SHP77 (cell line): ENCODE measurements at regions not wholly inside any gene's neighbourhood (a gene's known extent, or its start where the extent isn't known, plus 50 kb on each side); places are given as distances from the start of the nearest gene placed in this dataset.
"Not testable (repeated sequence)": the region's sequence is repeated elsewhere in the genome, so short reads cannot be mapped to it uniquely, and the experiment has no call there.

Source experiments
- DNase-seq, 2 experiments: peaks; one replicate each; lab custom pipeline; 2025; lab: John Stamatoyannopoulos, UW

- no peak for DNase-seq
These were observed 71.4 kb downstream of the TLR4 start for GRCh38 chr9:117775591-117775990.

- no peak for DNase-seq
These were observed 73.6 kb downstream of the TLR4 start for GRCh38 chr9:117777823-117778222.

- DNase-seq, result no peak
These were observed 75.6 kb downstream of the TLR4 start for GRCh38 chr9:117779760-117780159.

- peak; percentile 40 to 61 for DNase-seq
These were observed 79.0 kb downstream of the TLR4 start for GRCh38 chr9:117782931-117783788.

DNA sequence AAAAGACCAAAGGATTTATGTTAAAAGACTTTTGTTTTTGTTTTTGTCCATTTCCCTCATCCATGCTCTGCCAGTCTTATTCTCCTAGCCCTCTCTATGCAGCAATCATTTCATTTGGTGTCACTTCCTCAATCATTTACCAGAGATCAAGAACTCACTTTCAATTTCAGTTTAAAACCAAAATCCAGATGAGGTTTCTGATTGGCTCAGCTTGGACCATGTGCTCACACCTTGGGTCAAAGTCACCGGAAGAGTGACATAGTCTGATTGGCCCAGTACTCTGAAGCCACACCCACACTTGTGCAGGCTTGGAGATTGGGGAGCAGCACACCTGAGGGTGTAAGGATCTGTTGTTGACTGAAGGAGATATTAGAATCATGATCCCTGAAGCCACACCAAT, 79.6 kb downstream of the TLR4 start:
- no peak for DNase-seq

- no peak for DNase-seq
These were observed 80.8 kb downstream of the TLR4 start for GRCh38 chr9:117784996-117785395.

DNA sequence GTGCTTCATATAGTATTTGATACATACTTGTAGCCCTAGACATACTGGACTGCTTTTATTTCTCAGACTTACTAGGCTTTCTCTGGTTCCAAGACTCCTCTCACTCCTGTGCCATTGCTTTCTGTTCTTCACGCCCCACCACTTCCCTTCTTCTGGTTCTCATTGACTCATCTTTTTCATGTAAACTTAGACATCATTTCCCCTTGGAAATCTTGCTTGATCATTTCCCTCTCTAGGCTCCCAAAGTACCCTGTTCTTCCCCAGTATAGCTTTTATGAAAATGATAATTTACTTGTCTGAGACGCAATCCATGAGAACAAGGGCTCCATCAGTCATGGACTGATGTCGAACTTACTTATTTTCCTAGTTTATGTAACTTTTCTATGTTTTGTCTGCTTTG, 83.5 kb downstream of the TLR4 start:
- no peak for DNase-seq

DNA sequence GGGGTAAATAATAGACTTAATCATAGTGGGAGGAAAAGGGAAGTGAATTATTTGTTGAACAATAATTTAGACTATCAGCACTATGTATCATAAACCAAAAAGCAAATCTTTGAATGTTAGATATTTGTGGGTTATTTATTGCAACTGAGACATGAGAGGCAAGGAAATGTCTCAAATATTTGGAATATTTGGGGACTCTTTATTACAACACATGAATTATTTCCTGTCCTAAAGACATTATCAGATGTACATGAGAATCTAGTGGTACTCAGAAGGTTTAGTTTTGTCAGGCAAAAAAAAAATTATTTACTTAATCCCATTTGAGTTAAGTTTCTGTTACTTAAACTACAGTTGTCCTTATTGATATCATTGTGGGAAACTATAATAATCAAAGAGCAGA, 91.1 kb downstream of the TLR4 start:
- DNase-seq, result no peak

DNA sequence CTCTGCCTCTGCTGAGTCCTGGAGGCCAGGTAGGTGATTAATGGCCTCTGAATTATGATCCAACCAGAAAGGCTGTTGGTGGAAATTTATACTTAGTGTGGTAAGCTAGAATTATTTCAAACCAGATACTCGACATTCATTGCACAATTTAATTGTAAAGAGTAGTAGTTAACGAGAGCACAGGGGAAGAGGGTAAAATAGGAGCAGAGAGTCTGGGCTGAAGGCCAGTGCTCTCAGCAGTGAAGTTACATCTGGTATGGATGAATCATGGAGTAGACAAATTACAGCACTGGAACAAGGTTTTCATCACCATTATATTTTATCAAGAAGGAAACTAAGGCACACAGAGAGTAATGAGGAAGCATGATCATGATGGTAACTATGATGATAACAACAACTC, 92.5 kb downstream of the TLR4 start:
- DNase-seq, result no peak

- no peak for DNase-seq
These were observed 96.2 kb downstream of the TLR4 start for GRCh38 chr9:117800389-117800788.

DNA sequence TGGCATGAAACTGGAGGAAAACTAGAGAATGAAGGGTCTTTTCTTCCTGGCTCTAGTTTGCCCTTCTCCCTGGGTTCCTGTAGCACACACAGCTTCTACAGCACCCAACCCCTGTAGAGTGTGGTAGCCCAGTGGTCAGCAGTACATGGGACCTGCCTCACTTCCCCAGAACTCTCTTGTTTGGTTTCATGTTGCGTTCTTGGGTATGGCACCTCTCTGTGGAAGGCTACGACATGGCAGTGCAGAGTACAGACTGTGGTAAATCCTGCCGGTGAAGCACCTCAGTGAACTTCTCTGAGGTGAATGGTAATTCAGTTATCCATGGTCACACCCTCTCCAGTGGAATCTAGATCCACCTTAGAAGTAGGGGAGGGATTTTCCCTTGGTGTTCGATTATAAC, 105.5 kb downstream of the TLR4 start:
- DNase-seq, result no peak

GRCh38 chr9:117815315-117815714, 111.1 kb downstream of the TLR4 start:
- DNase-seq, result no peak

GRCh38 chr9:117815948-117816347, 111.7 kb downstream of the TLR4 start:
- no peak for DNase-seq

DNA sequence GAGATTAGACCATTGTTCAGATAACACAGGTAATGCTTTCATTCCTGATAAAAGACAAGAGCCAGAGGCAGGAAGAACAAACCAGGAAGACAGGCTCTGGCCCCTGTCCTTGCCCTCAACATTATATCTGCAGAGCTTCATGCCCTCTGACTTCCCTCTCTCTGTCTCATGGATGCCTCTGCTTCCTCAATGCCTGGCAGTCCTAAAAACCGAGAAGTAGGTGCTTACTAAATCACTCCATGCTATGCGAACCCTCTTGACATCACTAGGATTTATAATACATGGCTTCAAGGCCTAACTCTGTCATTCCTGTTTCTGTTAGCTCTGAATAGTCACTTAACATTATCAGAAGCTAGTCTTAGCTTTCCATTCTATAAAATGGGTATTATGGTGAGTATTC, 117.8 kb downstream of the TLR4 start:
- no peak for DNase-seq

DNA sequence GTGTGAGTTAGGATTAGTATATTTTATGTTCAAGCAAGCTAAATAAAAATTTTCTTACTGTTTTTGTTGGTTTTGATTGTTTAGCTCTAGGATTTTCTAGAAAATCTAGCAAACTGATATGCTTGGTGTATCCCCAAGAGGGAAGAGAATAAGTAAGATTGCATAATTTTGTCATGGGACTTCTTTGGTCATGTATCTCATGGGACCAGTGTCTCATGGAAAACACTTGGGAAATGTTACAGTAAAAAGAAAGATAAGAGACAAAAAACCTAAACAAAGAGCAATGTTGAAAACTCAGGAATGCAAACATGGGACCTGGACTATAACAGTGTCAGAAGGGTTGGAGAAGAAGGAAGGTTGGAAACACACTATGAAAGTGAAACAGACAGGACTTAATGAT, 119.4 kb downstream of the TLR4 start:
- DNase-seq, result no peak

DNA sequence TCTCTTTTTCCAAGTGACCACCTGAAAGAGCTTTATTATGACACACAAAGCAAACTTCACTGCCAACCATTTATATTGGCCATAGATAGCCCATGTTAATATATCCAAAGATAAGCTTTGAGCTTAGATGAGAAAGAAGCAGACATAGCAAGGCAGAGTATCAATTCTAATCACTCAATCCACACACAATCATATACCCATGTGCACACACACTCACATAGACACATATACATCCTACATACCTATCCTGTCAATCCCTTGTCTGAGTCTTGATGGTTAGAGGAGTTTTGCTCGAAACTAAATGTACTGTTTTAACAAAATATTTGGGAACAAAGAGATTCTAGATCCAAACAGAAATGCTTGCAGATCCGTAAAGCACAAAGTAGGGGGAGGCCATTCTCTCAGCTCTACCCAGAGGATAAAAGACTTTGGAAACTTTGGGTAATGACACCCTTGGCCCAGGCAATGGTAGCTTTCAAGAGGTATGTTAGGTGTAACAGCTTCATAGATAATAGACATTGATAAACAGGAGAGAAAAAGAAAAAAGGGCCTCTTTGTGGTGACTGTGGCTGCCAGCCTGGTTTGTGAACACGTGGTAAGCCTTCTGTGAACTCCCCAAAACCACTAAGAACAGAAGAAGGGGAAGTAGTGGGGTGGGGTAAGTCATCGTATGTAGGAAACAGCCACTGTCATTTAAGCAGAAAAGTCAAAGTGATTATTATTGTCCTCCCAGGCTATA, 121.6 kb downstream of the TLR4 start:
- no peak for DNase-seq

DNA sequence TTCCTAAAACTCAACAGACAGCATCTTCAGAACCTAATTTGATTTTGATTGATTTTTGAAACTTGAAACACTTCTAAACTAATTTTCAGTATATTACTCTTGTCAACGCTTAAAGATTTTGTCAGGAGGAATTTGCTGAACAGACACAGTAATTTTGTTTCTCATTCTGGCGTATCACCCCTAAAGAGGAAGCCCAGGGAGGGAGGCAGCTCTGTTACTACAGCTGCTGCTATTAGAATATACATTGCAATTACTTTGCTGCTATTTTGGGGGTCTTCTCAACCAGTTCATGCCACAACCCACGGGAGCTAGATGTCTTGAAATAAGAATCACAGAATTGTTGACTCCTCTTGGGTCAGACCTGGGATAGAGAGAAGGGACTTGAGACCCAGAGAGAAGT, 122.6 kb downstream of the TLR4 start:
- DNase-seq, result no peak

GRCh38 chr9:117827456-117827855, 123.3 kb downstream of the TLR4 start:
- no peak for DNase-seq

GRCh38 chr9:117828466-117828865, 124.3 kb downstream of the TLR4 start:
- no peak for DNase-seq

DNA sequence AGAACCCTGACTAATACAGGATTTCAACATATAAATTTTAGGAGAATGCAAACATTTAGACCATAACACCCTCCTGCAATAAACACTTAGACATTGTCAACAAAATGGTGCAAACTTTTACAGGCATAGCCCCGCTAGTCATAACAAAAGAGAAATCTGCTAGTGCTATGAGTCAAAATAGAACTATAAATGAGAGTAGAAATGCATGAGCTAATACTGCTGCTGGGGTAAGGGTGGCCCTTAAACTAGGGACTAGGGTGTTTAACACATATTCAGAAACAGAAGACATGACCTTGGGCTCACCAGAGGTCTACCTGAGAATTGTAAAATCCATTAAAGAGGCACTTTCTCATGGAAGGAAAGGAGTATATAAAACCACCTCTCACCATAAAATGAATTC, 131.6 kb downstream of the TLR4 start:
- DNase-seq, result no peak

- DNase-seq, result no peak
These were observed 135.7 kb downstream of the TLR4 start for GRCh38 chr9:117839862-117840261.

GRCh38 chr9:117851836-117852461, 147.7 kb downstream of the TLR4 start:
- not testable (repeated sequence) for DNase-seq

DNA sequence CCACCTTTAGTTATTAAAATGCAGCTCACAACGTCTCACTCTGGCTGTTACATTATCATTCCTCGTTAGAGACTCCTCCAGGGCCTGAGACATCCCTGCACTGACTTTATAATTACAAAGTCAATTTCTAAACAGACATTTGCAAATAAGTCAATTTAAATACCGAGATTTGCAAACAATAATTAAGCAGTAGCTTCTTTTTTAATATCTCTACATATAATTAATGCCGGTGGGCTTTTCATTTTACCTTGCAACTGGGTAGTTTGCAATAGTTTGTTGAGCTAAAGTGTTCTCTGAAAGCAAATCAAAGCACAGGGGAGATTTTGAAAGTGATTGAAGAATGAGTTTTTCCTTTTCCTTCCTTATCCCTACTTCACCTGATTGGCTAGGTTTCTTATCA, 154.4 kb downstream of the TLR4 start:
- no peak for DNase-seq
